B cell (primary cell): ENCODE measurements at regions not wholly inside any gene's neighbourhood (a gene's known extent, or its start where the extent isn't known, plus 50 kb on each side); places are given as distances from the start of the nearest gene placed in this dataset.

Experiments used
- CTCF ChIP-seq: fragments of 200-600 bp; IDR thresholded peaks from one replicate; pipeline ENCODE4 v1.8.0; 2022; ENCODE audit warnings: antibody characterized with exemption, mild to moderate bottlenecking
- EZH2 ChIP-seq: IDR thresholded peaks from 2 replicates; pipeline ENCODE4 v1.6.1; 2012; ENCODE audit warnings: borderline replicate concordance, low read depth, mild to moderate bottlenecking, moderate library complexity, low read length; ENCODE audit not compliant: insufficient read depth, poor library complexity, severe bottlenecking

- TF ChIP-seq CTCF (no peak), EZH2 (no peak)
Observed at GRCh38 chr5:145378226-145378625, 456.9 kb downstream of the PRELID2 start.
